ENCODE measurements at regions not wholly inside any gene's neighbourhood (a gene's known extent, or its start where the extent isn't known, plus 50 kb on each side); places are given as distances from the start of the nearest gene placed in this dataset.

DNA sequence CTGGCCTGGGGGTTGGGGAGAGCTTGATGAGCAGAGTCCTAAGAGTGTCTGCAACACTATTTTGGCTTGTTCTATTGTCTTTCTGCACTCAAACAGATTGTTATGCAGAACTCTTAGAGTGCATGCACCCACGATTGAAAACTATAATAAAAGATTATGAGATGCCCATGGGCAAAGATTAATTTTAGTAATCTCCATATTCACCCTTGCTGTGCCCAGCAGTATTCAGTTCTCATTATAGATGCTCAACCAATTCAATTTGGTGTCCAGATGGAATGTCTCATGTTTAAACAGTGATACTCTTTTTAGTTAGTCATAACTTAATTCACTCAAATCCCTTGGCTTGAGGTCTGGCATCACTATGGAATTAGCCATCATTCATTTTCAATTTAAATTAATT is 952.5 kb downstream of the CDH8 start:
- intact Hi-C loops (cut with micrococcal nuclease; ENCODE audit: unreplicated experiment) (no loop called here), in situ Hi-C loops (cut with MboI) (no loop called here)
- no peaks in the 10 kb centered on the region for H3K36me3 ChIP-seq (ENCODE audit: control insufficient read depth in 2 of 2, insufficient read depth in 2 of 2, low read length in 1 of 2)
- ChIA-PET RAD21 (ENCODE audit: unreplicated experiment) (no interaction called here), POLR2A (no interaction called here), SMC1A (ENCODE audit: uncharacterized antibody, unreplicated experiment) (interaction anchor here (0.6 kb wide), 1 partner anchor 25 kb away, joined by 3 read pairs; no protein-coding TSS in a partner anchor), CTCF (no interaction called here)
- H3K79me2 ChIP-seq (ENCODE audit: control insufficient read depth, insufficient read depth, low read length) = no peaks in the 10 kb centered on the region
- no peak overlapping the region for H3K4me3 ChIP-seq
- H3K9me3 ChIP-seq (replicated peaks; ENCODE audit: control insufficient read depth, insufficient read depth, low read length) = no peaks in the 10 kb centered on the region
- TF ChIP-seq WRNIP1 (IDR thresholded peaks at IDR 0.05; ENCODE audit: borderline replicate concordance, low read depth, low read length) (no peak), FOS (IDR thresholded peaks at IDR 0.05; ENCODE audit: borderline replicate concordance, extremely low read depth, insufficient read length) (no peak), HDGF (IDR thresholded peaks at IDR 0.05) (no peak), NKRF (conservative IDR thresholded peaks at IDR 0.05) (no peak), JUND (IDR thresholded peaks at IDR 0.05; ENCODE audit: low read depth, low read length) (no peak), CHD2 (IDR thresholded peaks at IDR 0.05; ENCODE audit: borderline replicate concordance, low read depth, low read length) (no peak), TBL1XR1 (IDR thresholded peaks at IDR 0.05; ENCODE audit: low read depth, low read length) (no peak), HSF1 (IDR thresholded peaks at IDR 0.05; ENCODE audit: low read depth, low read length) (no peak), KDM1A (IDR thresholded peaks at IDR 0.05; ENCODE audit: borderline replicate concordance) (no peak)
- FAIRE-seq = no peak
- H3K4me2 ChIP-seq (ENCODE audit: control insufficient read depth, insufficient read depth) = no peak overlapping the region
- H3K27me3 ChIP-seq (replicated peaks in 1 of 2; ENCODE audit: control insufficient read depth in 2 of 2, insufficient read depth in 2 of 2, low read length in 1 of 2) = no peaks in the 10 kb centered on the region
- ATAC-seq = no peak
- H4K20me1 ChIP-seq (ENCODE audit: control insufficient read depth, insufficient read depth) = no peaks in the 10 kb centered on the region
- no TSS peak for BruUV-seq (replicated peaks)
- H2AFZ ChIP-seq (ENCODE audit: control insufficient read depth, low read depth, low read length) = no peak overlapping the region
- no peak overlapping the region for H3K27ac ChIP-seq (ENCODE audit: control insufficient read depth, insufficient read depth)
- no peak overlapping the region for H3K9ac ChIP-seq (ENCODE audit: control insufficient read depth, insufficient read depth, low read length)
- WGBS (ENCODE audit: insufficient coverage, insufficient replicate concordance, low lambda C conversion rate, missing lambda C conversion rate) = 0% methylated on average over 1 of the region's 1 CpG
- H3K4me1 ChIP-seq (ENCODE audit: control insufficient read depth, insufficient read depth, low read length) = no peaks in the 10 kb centered on the region
- DNase-seq (ENCODE audit: low read depth, low spot score) = no peak
